NCI-H82 treated with DMSO at 0.1 percent for 48 hours (cell line): ENCODE measurements at regions not wholly inside any gene's neighbourhood (a gene's known extent, or its start where the extent isn't known, plus 50 kb on each side); places are given as distances from the start of the nearest gene placed in this dataset.
"Not testable (repeated sequence)": the region's sequence is repeated elsewhere in the genome, so short reads cannot be mapped to it uniquely, and the experiment has no call there.

Experiments
- DNase-seq: peaks from one replicate; lab custom pipeline; 2025; ENCODE audit not compliant: unreplicated experiment; lab: John Stamatoyannopoulos, UW

DNA sequence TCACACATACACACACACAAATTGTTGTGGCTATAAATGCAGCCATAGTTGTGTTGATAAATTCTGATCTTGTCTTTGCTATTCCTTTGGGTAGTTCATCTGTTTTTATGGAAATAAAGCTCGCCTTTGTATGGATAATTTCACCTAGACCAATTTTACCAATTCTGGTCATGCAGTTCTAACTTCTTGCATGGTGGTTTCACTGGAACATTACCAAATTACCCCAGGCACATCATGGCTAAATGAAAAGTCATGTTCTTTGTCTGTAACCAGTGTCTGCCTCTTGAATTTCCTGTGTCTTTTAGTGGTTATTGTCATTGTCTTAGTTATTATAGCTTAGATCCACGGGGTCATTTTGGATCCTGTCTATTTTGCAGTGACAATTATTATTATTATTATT, 50.3 kb upstream of the TMC1 start:
- DNase-seq, result no peak

DNA sequence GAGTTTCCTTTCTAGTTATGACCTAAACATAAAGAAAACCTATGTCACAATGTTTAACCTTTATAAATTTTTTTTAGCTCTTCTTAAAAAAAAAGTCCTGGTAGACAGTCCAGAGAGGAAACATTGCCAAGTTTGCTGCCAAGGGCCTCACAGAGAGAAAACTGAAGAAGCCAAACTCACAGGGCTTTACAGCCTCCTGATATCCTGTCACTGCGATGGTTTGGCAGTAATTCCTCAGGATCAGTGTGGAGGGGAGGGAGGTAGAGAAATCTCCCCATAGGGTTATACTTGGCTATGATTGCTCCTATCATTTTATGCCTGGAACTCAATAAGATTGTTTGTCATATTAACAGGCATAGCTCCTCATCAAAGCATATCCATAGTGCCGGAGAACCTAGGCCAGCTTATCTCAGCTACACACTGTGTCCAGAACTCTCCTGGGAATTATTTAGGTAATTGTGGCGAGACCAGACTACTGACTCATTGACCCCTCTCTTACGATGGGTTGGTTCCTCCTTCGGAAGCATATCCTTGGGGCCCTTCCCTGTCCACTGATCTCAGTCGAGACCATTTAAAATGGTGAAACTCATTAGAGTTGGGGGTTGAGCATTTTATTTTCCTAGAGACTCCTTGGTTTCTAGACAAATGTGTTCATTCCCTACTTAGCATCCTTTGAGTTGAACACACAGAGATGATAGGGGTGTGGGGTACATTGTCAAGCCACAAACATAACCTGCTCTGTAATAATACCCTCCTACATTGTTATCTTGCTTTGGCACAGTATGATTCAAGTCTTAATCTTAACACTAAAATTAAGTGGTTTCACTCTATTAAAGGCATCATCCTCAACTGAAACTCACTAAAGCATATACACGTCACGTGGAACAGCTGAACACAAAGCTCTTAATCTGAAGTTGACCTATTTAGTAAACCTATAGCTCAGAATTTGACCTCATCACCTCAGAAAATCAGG, 53.4 kb upstream of the TMC1 start:
- DNase-seq, result no peak

GRCh38 chr9:72465593-72465984, 55.8 kb upstream of the TMC1 start:
- DNase-seq, result no peak

GRCh38 chr9:72464857-72465592, 56.4 kb upstream of the TMC1 start:
- DNase-seq, result peak; percentile 56

DNA sequence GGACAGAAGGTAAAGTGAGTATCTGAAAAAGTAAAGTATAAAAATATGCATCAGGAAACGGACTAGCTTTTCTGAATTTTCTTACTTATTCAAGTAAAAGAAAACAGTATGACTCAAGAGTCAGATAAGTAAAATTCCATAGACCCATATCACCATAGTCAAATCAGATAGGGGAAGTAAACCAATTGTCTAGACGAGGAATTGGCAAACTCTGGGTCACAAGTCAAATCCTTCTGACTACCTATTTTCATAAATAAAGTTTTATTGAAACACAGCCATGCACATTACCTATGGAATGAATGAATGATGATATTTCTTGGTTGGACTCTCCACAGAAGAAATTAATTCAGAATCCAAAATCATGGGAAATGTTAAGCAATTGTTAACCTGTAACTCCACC, 59.1 kb upstream of the TMC1 start:
- DNase-seq, result no peak

GRCh38 chr9:72460342-72461312, 60.8 kb upstream of the TMC1 start:
- peak; percentile 50 for DNase-seq

DNA sequence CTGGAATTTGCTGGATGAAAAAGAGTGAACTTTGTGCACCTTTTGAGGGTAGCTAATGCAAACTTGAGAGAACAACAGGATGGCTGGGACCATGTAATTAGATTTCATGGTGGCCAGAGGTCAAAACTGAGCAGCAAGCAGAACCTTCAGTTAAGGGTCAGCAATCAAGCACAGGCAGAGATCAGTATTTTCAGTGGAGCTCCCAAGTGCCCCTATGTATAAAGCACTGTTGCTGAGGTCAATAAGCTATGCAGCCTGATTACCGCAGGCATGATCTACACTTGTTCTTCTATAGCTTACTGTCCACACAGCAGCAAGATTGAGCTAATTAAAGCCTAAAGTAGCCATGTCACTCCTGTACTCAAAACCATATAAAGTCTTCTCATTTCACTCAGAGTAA, 62.1 kb upstream of the TMC1 start:
- DNase-seq, result peak; percentile 68

DNA sequence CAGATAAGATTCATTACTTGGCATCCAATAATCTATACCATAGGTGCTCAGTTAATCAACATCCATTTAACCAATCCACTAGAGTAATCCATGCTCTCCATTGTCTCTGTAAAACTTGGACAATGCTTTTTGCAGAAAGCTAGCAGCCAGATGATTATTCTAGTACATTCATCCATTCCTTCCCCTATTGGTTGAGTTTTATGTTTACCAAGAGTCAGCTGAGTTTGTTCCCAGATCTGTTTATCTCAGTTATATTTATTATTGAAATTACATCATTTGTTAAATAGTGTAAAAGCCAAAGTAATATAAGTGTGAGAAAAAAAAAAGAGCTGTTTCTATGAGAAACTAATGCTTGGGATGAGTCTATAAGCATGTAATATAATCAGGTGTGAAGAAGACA, 63.3 kb upstream of the TMC1 start:
- no peak for DNase-seq

- no peak for DNase-seq
Measured at GRCh38 chr9:72457366-72457765, 64.0 kb upstream of the TMC1 start.

DNA sequence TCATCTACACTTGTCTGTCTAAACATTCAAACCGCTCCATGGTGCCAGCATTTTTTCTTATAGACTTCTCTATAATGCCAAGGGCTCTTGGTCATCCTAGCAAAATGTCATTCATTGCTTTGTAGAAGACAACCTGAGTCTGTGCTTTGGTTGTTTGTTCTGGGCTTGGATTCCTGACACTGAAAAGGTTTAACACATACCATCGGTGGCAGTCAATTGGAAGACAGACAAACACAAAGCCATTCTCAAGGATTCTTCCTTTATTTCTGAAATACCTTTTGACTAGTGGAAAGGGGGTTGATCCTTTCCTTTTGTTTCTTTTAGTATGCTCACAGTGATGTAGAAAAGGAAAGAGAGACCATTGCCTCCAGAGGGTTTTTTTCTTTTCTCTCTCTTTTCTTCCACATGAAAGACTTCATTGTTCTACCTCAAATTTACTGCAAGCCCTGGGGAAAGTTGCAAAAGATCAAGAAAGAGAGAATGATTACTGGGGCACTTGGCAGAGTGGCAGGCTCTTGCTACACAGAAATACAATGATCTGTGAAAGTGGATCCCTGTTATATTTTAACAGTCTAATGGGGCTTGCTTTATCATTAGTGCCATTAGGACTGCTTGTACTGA, 66.4 kb upstream of the TMC1 start:
- no peak for DNase-seq

- no peak for DNase-seq
Measured at GRCh38 chr9:72453797-72454196, 67.6 kb upstream of the TMC1 start.

DNA sequence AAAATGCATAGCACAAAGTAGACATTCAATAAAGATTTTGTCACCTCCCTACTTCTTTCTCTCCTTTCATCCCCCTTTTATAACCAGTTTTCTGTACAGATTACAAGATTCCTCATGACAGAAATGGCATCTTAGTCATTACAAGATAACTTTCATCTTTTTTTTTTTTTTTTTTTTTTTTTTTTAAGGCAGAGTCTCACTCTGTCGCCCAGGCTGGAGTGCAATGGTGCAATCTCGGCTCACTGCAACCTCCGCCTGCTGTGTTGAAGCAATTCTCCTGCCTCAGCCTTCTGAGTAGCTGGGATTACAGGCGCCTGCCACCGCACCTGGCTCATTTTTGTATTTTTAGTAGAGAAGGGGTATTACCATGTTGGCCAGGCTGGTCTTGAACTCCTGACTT, 75.2 kb upstream of the TMC1 start:
- DNase-seq, result not testable (repeated sequence)

- no peak for DNase-seq
Measured at GRCh38 chr9:72445306-72445995, 76.0 kb upstream of the TMC1 start.

- no peak for DNase-seq
Measured at GRCh38 chr9:72444435-72444834, 77.0 kb upstream of the TMC1 start.

GRCh38 chr9:72443855-72444254, 77.6 kb upstream of the TMC1 start:
- no peak for DNase-seq

GRCh38 chr9:72441848-72442607, 77.0 kb upstream of the ZFAND5 start:
- DNase-seq, result no peak

GRCh38 chr9:72440992-72441847, 76.2 kb upstream of the ZFAND5 start:
- no peak for DNase-seq

- DNase-seq, result no peak
Measured at GRCh38 chr9:72440378-72440777, 75.4 kb upstream of the ZFAND5 start.
